Forelimb muscle (tissue), 1 donor: ENCODE measurements at regions not wholly inside any gene's neighbourhood (a gene's known extent, or its start where the extent isn't known, plus 50 kb on each side); places are given as distances from the start of the nearest gene placed in this dataset.
A peak's percentile ranks its signal among the peaks of the same experiment; 100 is the strongest.

ENCODE experiments used
- DNase-seq: peaks from one replicate; pipeline ENCODE4 v3.0.0-alpha.2; 2013; ENCODE audit warnings: low read depth

DNA sequence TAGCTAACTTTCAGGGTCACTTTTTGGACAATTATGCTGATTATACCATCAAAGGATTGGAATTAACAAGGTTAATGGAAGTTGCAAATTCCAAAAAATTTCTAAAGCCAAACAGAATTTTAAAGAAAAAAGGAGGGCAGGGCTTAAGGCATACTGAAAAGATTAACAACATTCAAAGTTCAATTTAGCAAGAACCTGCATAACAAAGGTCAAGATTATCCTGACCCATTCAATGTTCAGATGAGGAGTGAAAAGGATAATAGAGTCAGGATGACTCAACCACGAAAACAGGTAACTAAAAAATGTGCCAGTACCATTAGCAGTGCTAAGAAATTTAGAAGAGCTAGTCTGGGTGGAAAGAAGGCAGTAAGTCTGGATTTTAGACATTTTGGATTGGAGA, 139.8 kb upstream of the HNMT start:
- DNase-seq, result no peak

DNA sequence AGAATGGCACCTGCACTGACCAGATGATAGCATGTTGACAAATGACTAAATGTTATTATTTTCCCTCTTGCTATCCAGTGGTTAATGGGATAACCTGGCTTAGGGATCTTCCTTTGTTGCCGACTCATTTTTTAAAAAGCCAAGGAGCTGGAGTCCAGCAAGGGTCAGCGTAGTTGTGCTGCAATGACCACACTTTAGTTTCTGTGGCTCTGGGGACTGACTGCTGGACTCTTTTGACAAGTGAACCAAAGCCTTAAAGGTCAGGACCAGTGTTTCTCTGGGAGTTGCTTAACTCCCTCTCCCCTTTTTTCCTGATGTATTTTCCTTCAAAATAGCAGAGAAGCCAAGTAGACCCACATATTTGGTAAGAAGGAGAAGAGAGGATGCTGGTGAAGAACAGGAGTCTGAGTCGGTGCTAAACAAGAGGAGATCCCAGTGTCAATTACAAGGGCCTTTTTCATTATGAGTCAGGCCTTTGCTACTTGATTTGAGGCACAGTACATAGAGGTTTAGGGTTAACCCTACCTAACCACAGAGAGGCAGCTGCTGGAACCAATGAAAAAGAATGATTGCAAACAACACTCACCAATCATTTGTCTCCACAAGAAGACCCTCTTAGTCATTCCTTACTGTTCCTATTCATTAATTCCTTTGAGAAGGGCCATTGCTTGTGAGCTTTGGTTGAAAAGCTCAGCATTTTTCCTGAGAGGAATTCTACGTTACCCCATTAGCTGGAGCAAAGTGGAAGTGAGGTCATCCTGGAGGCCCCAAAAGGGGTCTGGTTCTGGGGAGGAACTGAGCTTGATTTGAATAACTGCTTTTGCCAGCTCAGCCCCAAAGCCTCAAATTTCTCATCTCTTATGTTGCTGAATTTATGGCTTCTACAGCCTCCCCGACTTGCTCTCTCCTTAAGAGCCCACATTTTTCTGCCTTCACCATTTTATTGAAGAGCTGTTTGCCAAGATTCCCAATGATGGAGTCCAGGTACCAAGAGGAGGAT, 137.6 kb upstream of the HNMT start:
- no peak for DNase-seq

DNA sequence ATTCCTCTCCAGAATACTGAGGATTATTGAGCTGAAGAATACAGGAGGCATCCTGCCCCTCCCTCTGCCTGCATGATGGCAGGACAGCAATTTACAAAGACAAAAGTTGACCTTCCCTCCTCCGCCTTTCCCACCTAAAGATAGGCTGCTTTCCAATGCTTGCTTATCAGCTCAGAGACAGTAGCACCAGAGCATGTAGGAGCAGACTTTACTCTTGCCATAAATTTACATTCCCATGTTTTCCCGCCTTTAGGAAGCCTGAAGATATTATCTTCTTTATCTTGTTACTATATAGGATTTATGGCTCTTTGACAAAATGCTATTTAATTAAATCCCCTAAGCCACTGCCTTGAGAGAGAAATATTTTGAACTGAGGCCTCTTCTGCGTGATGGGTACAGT, 135.6 kb upstream of the HNMT start:
- no peak for DNase-seq

DNA sequence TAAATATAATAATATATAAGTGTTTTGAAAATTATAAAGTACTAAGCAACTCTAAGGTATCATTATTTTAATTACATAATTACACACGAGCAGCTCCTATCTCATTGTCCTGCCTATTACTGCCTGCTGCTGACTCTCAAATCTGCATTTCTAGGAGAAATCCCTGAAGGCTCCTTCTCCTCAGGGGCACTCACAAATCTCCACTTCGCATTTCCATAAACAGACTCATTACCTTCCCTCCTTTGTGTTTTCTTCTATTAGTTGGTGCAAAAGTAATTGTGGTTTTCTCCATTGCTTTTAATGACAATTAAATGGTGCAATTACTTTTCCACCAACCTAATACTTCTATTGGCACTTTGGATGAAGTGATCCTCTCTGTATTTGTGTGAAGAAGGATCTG, 135.0 kb upstream of the HNMT start:
- no peak for DNase-seq

DNA sequence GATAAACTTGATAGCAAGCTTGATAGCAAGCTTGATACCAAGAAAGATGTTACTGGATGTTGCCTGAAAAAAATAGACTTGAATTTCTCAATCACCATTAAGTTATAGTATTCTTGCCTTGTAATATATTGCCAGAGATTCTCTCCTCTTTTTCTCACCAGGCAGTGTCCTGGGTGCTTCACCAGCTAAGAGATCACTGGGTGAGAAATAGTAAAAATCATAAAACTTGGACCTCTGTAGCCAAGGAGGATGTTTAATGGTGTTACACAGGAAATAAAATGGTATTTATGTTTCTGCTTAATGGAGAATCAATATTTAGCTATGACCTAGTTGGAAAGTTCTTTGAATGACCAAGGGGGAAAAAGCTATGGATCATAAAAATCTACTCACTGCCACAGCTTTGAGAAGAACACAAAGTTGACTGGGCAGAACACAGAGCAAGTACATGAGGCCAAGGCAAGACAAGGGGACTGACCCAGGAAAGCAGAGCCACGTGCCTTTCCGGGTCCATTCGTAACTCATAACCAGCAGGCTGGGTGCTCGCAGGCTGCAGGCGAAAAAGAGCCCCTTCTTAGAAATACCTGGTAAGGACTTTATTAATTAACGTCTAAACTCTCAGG, 129.4 kb upstream of the HNMT start:
- DNase-seq, result no peak

DNA sequence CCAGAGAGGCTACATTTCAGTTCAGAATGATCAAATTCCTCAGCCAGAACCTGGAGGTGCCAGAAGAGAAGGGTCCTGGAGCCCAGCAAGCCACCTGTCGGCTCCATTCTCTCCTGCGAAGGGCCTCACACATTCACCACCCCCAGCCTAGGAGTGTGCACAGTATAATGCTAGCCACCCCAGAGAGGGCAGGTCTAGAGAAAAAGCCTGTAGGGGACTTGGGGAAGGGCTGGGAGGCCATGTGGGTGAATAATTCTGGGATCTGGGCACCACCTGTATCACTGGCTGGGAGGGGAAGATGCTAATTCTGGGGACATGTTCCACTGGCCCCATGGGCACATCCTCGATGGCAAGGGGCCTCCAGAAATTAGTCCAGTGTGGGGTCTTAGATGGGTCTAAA, 127.6 kb upstream of the HNMT start:
- no peak for DNase-seq

DNA sequence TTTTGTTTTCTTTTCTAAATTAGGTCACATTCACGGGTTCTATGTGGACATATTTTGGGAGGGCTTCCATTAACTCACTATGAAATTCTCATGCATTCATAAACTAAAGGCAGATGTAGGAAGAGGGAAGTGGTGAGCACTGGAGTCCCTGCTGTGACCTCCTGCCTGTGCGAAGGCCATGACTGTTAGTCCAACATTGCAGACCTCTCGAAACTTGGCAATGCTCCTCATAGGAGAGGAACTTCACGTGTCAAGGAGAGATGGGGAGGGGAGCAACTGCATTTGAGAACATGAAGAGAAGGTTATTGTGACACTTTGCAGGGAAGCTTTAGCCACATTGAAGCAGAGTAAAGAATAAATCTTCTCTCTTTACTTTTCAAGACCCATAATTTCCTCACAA, 126.4 kb upstream of the HNMT start:
- DNase-seq, result no peak

DNA sequence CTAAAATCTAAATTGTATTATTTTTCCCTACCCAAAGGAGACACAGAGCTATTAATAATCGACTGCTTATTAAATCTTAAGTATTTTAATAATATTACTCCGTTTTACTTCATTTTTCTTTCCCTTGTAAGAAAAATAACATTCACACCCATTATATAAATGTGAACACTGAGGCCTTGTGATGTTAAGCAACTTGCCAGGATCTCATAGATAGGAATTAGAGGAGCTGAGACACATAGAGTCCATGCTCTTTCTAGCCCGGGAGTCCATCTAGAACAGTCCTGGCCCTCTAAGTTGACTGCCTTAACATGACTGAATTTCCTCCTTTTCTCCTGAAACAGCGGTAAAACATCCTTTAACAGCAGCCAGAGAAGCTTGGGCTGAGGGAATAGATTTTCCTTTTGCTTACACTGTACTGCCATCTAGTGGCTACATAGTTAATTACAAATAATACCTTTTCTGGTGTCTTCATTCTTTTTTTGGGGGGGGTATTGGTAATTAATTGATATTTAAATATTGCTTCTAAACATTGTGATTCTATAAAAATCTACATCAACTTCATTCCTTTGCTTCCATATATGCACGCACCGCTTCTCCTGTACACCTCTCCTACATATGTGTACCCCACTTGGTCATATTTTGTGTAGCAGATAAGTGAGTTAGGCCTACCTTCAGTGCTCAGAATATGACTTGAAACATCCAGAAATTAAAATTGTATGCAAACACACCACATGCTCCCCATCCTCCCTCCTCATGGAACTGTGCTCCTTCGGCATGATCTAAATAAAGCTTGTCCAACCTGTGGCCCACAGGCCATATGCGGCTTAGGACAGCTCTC, 125.8 kb upstream of the HNMT start:
- DNase-seq, result peak; percentile 43

DNA sequence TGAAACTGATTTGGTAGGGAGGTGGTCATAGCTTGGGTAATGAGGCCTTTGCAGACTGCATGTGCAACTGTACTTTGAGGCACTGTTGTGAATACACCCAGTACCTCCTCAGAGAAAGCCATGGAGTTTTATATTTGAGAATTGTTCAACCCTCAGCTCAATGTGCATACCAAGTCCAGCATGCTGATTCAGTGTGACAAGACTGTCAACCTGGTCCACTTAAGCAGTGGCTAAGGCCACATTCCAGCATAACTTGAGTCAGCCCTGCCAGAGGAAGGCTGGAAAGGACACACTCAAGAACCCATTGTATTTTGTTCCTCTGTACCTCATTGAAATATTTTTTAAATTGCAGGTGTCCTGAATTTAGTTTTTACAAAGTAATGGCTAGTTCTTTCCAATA, 121.8 kb upstream of the HNMT start:
- DNase-seq, result no peak

DNA sequence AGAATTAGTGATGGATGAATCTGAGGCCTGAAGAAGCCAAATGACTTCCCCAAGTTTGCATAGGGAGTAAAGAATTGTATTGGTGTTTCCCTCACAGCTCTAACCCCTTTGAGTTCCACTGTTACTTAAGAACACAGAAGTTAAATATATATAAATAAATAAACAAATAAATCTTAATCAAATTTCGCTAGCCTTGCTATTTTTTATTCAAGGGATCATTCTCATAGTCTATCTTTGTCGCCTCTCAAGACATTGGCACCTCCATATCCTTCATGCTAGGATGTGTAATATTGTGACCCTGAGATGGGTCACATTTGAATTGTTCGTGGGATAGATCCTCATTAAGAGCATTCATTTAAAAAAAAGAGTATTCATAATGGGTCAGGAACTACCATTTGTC, 121.3 kb upstream of the HNMT start:
- DNase-seq, result no peak

DNA sequence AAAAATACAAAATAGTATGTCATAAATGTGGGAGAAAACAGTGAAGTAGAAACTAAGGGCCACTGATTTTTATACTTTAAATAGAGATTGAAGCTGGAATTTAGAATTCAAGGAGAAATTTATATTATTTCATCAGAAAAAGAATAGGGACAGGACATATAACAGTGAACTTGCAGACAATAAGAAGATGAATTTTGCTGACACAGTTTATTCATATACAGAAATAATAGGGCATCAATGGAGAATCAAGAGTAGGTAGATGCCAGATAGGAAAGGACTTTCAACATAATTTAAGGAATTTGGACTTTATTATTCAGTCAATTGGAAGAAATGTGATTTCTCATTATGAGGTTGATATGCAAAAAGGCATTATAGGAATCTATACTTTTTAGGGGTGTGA, 118.9 kb upstream of the HNMT start:
- DNase-seq, result no peak

DNA sequence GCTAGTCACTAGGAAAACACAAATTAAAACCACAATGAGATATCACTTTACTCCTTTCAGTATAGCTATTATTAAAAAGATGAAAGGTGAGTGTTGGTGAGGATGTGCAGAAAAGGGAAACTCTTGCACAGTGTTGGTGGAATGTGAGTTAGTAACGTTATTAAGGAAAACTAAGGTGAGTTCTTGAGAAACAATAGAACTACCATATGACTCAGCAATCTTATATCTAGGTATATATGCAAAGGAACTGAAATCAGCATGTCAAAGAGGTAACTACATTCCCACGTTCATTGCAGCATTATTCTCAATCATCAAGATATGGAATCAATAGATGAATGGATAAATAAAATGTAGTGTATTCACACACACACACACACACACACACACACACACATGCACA, 117.3 kb upstream of the HNMT start:
- no peak for DNase-seq

DNA sequence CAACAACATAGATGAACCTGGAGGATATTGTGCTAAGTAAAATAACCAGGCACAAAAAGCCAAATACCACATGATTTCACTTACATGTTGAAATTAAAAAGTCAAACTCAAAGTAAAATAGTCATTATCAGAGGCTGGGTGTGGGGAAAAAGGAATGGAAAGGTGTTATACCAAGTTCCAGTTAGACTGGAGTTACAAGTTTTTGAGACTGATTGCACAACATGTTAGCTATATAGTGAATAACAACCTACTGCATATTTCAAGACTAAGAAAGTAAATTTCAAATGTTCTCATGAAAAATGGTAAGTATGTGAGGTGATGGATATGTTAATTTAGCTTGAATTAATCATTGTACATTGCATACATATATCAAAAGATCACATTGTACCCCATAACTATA, 116.8 kb upstream of the HNMT start:
- DNase-seq, result no peak

DNA sequence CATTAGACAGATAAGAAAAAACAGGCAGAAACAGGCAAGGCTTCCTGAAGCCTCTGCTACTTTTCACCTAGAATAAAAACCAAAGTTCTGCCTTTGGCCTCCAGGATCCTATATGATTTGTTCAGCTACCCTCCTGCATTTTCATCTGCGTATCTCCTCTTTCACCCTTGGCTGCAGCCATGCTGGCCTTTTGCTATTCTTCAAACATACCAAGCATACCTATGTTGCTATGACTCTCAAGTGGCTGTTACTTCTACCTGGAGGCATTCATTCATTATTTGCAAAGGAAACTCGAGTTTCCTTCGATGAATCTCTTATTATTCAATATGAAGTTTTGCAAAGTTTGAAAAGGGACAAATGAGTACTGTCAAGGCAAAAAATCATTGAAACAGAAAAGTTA, 106.4 kb upstream of the HNMT start:
- DNase-seq, result no peak

DNA sequence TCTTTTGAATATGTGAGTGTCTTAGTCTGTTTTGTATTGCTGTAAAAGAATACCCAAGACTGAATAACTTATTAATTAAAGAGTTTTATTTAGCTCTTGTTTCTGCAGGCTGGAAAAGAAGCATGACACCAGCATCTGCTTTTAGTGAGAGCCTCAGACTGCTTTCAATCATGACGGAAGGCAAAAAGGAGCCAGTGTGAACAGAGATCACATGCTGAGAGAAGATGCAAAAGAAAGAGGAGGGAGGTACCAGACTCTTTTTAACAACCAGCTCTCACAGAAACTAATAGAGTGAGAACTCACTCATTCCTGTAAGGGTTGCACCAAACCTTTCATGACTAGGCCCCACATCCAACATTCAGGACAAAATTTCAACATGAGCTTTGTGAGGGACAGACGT, 101.6 kb upstream of the HNMT start:
- DNase-seq, result no peak

DNA sequence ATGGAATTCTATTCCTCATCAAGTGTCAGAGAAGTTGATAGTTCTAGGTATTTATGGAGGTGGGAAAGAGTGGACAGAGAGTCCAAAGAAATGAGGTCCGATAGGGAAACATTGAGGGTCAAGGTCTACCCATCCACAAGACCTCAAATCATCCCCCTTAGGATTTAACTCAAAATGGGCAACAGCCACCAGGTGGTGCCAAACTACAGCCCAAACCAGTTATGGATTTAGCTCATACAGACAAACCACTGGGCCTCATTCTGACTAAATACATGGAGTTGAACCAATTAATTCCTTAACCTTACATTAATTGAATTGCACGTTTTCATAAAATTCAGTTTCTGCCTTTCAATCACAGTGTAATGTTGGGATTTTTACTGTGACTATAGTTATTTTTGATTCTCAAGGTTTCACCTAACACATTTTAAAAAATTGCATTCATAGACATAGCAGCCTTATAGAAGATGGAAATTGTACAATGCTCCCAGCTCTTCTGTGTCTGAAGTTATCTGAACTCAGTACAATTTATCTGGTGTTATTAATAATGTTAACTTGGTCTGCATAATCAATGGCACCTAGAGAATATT, 98.2 kb upstream of the HNMT start:
- no peak for DNase-seq

DNA sequence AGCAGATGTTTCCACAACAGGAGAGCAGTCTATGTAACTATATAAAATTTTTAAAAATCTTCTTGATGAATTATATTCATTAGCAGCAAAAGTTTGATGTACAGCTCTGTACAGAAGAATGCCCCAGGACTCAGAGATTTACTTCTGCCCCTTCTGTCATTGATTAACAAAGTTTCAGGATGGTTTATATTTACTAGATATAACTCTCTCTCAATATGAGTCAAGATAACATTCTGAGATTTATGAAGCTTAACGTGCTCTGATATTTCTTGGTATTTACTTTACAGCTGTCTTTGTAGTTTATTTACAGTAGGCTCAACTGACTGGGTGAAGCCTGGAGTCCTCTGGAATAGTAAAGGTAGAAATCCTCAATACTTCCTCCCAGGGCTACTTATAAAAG, 93.6 kb upstream of the HNMT start:
- DNase-seq, result no peak

DNA sequence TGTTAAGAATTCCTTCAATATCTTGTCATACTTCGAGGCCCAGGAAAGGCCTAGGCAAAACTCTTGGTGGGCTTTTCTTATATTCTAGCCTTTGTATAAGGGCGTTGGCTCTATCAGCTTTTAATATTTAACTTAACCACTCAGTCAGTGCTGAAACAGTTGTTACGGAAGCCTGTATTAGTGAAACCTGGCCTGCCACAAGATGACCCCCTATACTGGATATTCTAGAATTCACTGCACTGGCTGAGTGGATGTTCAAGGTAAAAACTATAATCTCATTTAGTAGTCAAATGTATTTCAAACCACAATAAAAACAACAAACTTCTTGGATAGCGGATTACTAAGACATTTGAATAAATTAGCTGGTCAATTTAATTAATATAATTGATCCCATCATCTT, 91.7 kb upstream of the HNMT start:
- no peak for DNase-seq

DNA sequence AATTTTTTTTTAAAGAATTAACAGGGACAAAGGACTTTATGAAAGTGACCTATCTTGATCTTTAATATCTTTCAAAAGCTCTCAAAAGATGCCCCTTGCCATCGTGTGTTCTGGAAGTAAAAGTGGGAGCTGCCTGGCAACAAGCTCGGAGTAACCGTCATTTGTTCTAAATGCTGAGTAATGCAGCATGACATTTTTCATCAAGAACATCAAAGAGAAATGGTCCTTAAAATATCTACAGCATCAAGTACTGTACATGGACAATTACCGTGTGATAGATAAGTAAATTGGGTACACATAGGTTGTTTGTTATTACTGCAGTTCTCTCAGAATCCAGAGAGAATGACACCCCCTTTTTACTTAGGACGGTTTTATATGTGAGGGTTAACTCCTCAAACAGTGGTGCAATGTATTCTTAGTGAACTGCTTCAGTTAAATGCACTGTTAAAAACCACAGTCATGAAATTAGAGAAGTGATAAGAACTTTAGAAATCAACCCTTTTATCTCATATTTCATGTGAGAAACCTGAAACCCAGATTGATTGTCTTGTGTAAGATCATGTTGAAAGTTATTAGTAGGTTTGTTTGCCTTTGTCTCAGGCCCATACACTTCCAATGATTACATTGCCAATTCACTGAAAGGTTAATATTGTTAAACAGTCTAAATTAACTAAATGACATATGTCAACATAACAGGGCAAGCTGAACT, 90.6 kb upstream of the HNMT start:
- DNase-seq, result no peak

DNA sequence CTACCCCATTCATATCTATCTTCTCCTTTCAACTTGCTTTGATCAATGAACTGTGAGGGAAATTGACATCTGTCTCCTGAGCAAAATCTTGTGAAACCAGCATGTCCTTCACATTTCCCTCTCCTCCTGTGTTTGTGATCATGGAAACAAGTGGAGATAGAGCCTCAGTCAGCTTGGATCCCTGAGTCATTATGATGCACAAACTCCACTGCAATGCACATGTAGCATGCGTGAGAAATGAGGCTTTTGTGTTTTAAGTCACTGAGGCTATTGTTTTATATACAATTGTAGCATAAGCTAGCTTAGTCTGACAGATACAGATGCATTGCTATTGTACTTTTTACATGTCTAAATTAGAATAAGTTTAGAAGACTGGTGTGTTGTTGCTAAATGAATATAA, 85.2 kb upstream of the HNMT start:
- no peak for DNase-seq

DNA sequence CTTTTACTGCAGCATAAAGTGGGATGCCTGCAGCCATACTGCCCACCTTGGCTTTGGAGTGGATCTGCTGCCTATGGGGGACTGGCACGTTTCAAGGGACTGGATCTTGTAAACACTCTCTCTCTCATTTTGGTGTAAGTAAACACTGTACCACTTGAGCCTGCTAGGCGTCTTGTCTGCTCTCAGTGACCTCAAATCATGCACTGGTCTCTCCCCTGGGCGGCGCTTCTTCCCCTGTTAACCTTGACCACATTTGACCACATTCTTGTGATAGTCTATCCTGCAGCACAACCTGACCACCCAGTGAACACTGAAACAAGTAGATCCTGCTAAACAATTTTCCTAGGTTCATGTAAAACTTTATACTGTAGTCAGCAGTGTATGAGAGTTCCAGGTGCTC, 82.6 kb upstream of the HNMT start:
- no peak for DNase-seq
